ENCODE measurements at regions not wholly inside any gene's neighbourhood (a gene's known extent, or its start where the extent isn't known, plus 50 kb on each side); places are given as distances from the start of the nearest gene placed in this dataset.

- Mint-ChIP-seq H3K4me3 (no peak overlapping the region), H3K27ac (no peak overlapping the region), H3K36me3 (no peaks in the 10 kb centered on the region), H3K9me3 (peaks cover 0 to 4% (median 0%) of the 10 kb centered on the region in 8 donors), H3K27me3 (peaks cover 0 to 2% of the 10 kb centered on the region in 2 donors), H3K4me1 (peaks cover 19 to 44% (median 30%) of the 10 kb centered on the region in 4 donors)
- Histone ChIP-seq H3K9me3 (ENCODE audit: control insufficient read depth in 1 of 2, low read length in 2 of 2) (no peaks in the 10 kb centered on the region), H3K27ac (ENCODE audit: low read depth, low read length) (no peak overlapping the region), H3K4me1 (ENCODE audit: insufficient read depth, low read length) (peaks cover 28% of the 10 kb centered on the region), H3K4me3 (ENCODE audit: low read length in 2 of 2) (no peak overlapping the region), H3K27me3 (ENCODE audit: insufficient read depth, low read length) (no peaks in the 10 kb centered on the region), H3K36me3 (ENCODE audit: insufficient read depth, low read length) (no peaks in the 10 kb centered on the region)
- intact Hi-C loops (cut with micrococcal nuclease) = no loop called here
- DNase-seq = peak in 1 of 5 donors; percentile 5
- CTCF ChIA-PET (ENCODE audit: partially characterized antibody) = no interaction called here
- POLR2A ChIA-PET (ENCODE audit: partially characterized antibody) = interaction anchor here (1.5 kb wide), 1 partner anchor 10 kb away, joined by 6 read pairs; no protein-coding TSS in a partner anchor
Observed at GRCh38 chr2:36235882-36236281, 119.7 kb upstream of the CRIM1 start.

DNA sequence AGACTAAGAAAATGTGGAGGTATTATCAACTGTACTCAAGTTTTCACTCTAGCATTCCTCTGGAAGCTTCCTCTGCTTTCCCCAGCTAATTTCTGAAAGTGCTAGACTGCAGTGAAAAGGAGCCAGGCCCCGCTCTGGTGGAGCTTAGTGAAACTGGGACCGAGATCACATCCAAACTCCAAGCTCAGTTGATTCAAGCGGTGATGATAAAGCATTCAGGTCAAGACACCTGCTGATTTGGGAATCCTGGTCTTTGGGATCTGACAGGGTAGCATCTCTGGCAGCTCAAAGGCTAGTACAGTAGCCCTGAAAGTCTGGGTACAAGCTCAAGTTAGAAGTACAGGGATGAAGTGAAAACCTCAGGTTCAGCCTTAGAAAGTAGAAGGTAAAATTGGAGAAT, 120.2 kb upstream of the CRIM1 start:
- no peaks in the 10 kb centered on the region for H3K36me3 Mint-ChIP-seq
- H3K27ac Mint-ChIP-seq = no peak overlapping the region
- Histone ChIP-seq H3K27me3 (ENCODE audit: insufficient read depth, low read length) (no peaks in the 10 kb centered on the region), H3K27ac (ENCODE audit: low read depth, low read length) (no peak overlapping the region), H3K36me3 (ENCODE audit: insufficient read depth, low read length) (no peaks in the 10 kb centered on the region), H3K4me1 (ENCODE audit: insufficient read depth, low read length) (peaks cover 23% of the 10 kb centered on the region), H3K4me3 (ENCODE audit: low read length in 2 of 2) (no peak overlapping the region), H3K9me3 (ENCODE audit: control insufficient read depth in 1 of 2, low read length in 2 of 2) (no peaks in the 10 kb centered on the region)
- peaks cover 0 to 2% of the 10 kb centered on the region in 2 donors for H3K27me3 Mint-ChIP-seq
- no peak for DNase-seq
- H3K4me3 Mint-ChIP-seq = no peak overlapping the region
- intact Hi-C loops (cut with micrococcal nuclease) = no loop called here
- H3K9me3 Mint-ChIP-seq = peaks cover 0 to 4% (median 0%) of the 10 kb centered on the region in 8 donors
- H3K4me1 Mint-ChIP-seq = peaks cover 16 to 39% (median 26%) of the 10 kb centered on the region in 4 donors
- CTCF ChIA-PET (ENCODE audit: partially characterized antibody) = no interaction called here
- POLR2A ChIA-PET (ENCODE audit: partially characterized antibody) = interaction anchor here (1.5 kb wide), 1 partner anchor 11 kb away, joined by 6 read pairs; no protein-coding TSS in a partner anchor

GRCh38 chr2:36223259-36223658, 132.3 kb upstream of the CRIM1 start:
- H3K36me3 ChIP-seq (ENCODE audit: insufficient read depth, low read length) = no peaks in the 10 kb centered on the region
- Mint-ChIP-seq H3K9me3 (peaks cover 0 to 4% (median 0%) of the 10 kb centered on the region in 8 donors), H3K4me3 (no peak overlapping the region), H3K27ac (no peak overlapping the region), H3K4me1 (no peaks in the 10 kb centered on the region), H3K27me3 (peaks cover 0 to 5% of the 10 kb centered on the region in 2 donors), H3K36me3 (no peaks in the 10 kb centered on the region)
- no peaks in the 10 kb centered on the region for H3K27me3 ChIP-seq (ENCODE audit: insufficient read depth, low read length)
- no peak overlapping the region for H3K27ac ChIP-seq (ENCODE audit: low read depth, low read length)
- no peak overlapping the region for H3K4me3 ChIP-seq (ENCODE audit: low read length in 2 of 2)
- no peak for DNase-seq
- intact Hi-C loops (cut with micrococcal nuclease) = no loop called here
- H3K4me1 ChIP-seq (ENCODE audit: insufficient read depth, low read length) = no peaks in the 10 kb centered on the region
- CTCF ChIA-PET (ENCODE audit: partially characterized antibody) = no interaction called here
- POLR2A ChIA-PET (ENCODE audit: partially characterized antibody) = no interaction called here
- H3K9me3 ChIP-seq (ENCODE audit: control insufficient read depth in 1 of 2, low read length in 2 of 2) = no peaks in the 10 kb centered on the region

DNA sequence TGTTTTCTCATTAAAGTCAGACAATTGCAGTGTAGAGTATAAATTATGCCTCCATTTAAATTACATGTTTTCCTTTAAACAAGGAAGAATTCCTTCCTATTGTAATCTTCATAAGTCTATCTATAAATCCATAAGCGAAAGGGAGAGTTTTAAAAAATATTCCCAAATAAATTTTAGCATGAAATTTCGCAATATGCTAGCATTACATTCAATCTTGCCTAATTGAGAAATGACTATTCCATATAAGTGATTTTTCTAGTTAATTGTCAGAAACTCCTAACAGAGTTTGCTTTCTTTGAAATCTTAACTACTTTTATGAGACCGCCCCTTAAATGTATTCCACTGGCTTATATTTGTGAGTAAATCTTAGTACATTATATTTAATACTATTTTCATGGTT, 133.1 kb upstream of the CRIM1 start:
- ChIA-PET POLR2A (ENCODE audit: partially characterized antibody) (no interaction called here), CTCF (ENCODE audit: partially characterized antibody) (no interaction called here)
- DNase-seq = no peak
- Histone ChIP-seq H3K27ac (ENCODE audit: low read depth, low read length) (no peak overlapping the region), H3K4me3 (ENCODE audit: low read length in 2 of 2) (no peak overlapping the region), H3K9me3 (ENCODE audit: control insufficient read depth in 1 of 2, low read length in 2 of 2) (no peaks in the 10 kb centered on the region), H3K27me3 (ENCODE audit: insufficient read depth, low read length) (no peaks in the 10 kb centered on the region), H3K4me1 (ENCODE audit: insufficient read depth, low read length) (no peaks in the 10 kb centered on the region), H3K36me3 (ENCODE audit: insufficient read depth, low read length) (no peaks in the 10 kb centered on the region)
- Mint-ChIP-seq H3K27me3 (peaks cover 0 to 5% of the 10 kb centered on the region in 2 donors), H3K4me1 (no peaks in the 10 kb centered on the region), H3K9me3 (peaks cover 0 to 4% (median 0%) of the 10 kb centered on the region in 8 donors), H3K4me3 (no peak overlapping the region), H3K27ac (no peak overlapping the region), H3K36me3 (no peaks in the 10 kb centered on the region)
- intact Hi-C loops (cut with micrococcal nuclease) = no loop called here

DNA sequence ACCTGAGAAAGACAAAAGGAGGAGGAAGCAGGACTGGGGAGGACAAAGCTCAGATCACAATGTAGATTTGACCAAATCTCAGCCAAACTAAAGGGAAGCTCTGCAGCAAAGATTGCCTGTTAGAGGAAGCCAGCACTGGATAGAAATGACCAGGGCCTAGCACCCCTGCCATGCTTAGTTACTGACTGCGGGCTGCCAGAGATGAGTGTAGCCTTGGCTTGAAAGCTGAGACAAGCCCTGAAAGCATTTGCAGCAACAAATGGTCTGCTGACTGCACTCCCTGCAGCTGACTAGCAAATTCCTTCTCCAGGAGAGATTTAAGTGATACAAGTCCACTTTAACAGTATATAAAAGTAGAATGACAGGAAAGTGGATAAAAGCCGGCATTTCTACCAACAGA, 140.9 kb upstream of the CRIM1 start:
- H3K9me3 Mint-ChIP-seq = peaks cover 0 to 6% (median 3%) of the 10 kb centered on the region in 8 donors
- H3K9me3 ChIP-seq (ENCODE audit: control insufficient read depth in 1 of 2, low read length in 2 of 2) = no peaks in the 10 kb centered on the region
- H3K4me1 ChIP-seq (ENCODE audit: insufficient read depth, low read length) = no peaks in the 10 kb centered on the region
- no peak overlapping the region for H3K27ac Mint-ChIP-seq
- no peak for DNase-seq
- no peaks in the 10 kb centered on the region for H3K4me1 Mint-ChIP-seq
- H3K36me3 ChIP-seq (ENCODE audit: insufficient read depth, low read length) = no peaks in the 10 kb centered on the region
- no peak overlapping the region for H3K27ac ChIP-seq (ENCODE audit: low read depth, low read length)
- ChIA-PET POLR2A (ENCODE audit: partially characterized antibody) (no interaction called here), CTCF (ENCODE audit: partially characterized antibody) (no interaction called here)
- H3K4me3 ChIP-seq (ENCODE audit: low read length in 2 of 2) = no peak overlapping the region
- no peaks in the 10 kb centered on the region for H3K27me3 ChIP-seq (ENCODE audit: insufficient read depth, low read length)
- intact Hi-C loops (cut with micrococcal nuclease) = no loop called here
- H3K4me3 Mint-ChIP-seq = no peak overlapping the region
- peaks cover 0 to 1% of the 10 kb centered on the region in 2 donors for H3K27me3 Mint-ChIP-seq
- H3K36me3 Mint-ChIP-seq = no peaks in the 10 kb centered on the region

- Mint-ChIP-seq H3K27me3 (peaks cover 0 to 6% of the 10 kb centered on the region in 2 donors), H3K27ac (no peak overlapping the region), H3K4me1 (no peaks in the 10 kb centered on the region), H3K36me3 (peaks cover 0 to 7% of the 10 kb centered on the region in 2 donors), H3K9me3 (peaks cover 0 to 30% (median 15%) of the 10 kb centered on the region in 8 donors), H3K4me3 (no peak overlapping the region)
- H3K27ac ChIP-seq (ENCODE audit: low read depth, low read length) = no peak overlapping the region
- intact Hi-C loops (cut with micrococcal nuclease) = no loop called here
- no peaks in the 10 kb centered on the region for H3K27me3 ChIP-seq (ENCODE audit: insufficient read depth, low read length)
- DNase-seq = no peak
- POLR2A ChIA-PET (ENCODE audit: partially characterized antibody) = no interaction called here
- no peaks in the 10 kb centered on the region for H3K36me3 ChIP-seq (ENCODE audit: insufficient read depth, low read length)
- H3K4me1 ChIP-seq (ENCODE audit: insufficient read depth, low read length) = no peaks in the 10 kb centered on the region
- CTCF ChIA-PET (ENCODE audit: partially characterized antibody) = no interaction called here
- no peak overlapping the region for H3K4me3 ChIP-seq (ENCODE audit: low read length in 2 of 2)
- H3K9me3 ChIP-seq (ENCODE audit: control insufficient read depth in 1 of 2, low read length in 2 of 2) = no peaks in the 10 kb centered on the region
Observed at GRCh38 chr2:36203366-36203765, 152.2 kb upstream of the CRIM1 start.

DNA sequence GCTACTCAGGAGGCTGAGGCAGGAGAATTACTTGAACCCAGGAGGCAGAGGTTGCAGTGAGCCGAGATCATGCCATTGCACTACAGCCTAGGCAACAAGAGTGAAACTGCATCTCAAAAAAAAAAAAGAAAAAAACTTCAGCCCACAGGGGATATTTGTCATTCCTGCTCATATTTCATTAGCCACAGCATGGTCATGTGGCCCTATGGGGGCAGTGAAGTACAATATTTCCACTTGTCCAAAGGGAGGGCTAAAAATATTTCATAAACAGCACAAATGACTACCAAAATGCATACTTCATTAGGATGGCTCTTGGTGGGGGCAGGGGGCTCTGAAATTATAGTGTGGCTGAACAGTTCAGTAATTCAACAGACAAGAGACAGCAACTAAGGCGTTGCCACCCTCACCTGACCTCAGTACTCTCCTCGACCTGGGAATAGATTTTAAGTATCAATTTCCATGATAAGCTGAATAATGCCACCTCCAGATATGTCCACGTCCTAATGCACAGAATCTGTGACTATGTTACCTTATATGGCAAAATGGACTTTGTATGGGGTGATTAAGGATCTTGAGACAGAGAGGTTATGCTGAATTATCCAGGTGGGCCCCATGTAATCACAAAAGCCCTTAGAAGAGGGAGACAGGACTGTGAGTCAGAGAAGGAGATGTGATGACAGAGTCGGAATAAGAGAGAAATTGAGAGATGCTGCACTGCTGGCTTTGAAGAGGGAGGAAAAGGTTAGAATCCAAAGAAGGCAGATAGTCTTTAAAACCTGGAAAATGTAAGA, 158.2 kb upstream of the CRIM1 start:
- ChIA-PET POLR2A (ENCODE audit: partially characterized antibody) (no interaction called here), CTCF (ENCODE audit: partially characterized antibody) (no interaction called here)
- Mint-ChIP-seq H3K27me3 (peaks cover 0 to 4% of the 10 kb centered on the region in 2 donors), H3K4me1 (no peaks in the 10 kb centered on the region), H3K9me3 (peaks cover 0 to 25% (median 14%) of the 10 kb centered on the region in 8 donors), H3K4me3 (no peak overlapping the region), H3K27ac (no peak overlapping the region), H3K36me3 (peaks cover 0 to 7% of the 10 kb centered on the region in 2 donors)
- H3K27ac ChIP-seq (ENCODE audit: low read depth, low read length) = no peak overlapping the region
- no peak overlapping the region for H3K4me3 ChIP-seq (ENCODE audit: low read length in 2 of 2)
- H3K36me3 ChIP-seq (ENCODE audit: insufficient read depth, low read length) = no peaks in the 10 kb centered on the region
- no peaks in the 10 kb centered on the region for H3K27me3 ChIP-seq (ENCODE audit: insufficient read depth, low read length)
- no peaks in the 10 kb centered on the region for H3K4me1 ChIP-seq (ENCODE audit: insufficient read depth, low read length)
- intact Hi-C loops (cut with micrococcal nuclease) = no loop called here
- no peak for DNase-seq
- H3K9me3 ChIP-seq (ENCODE audit: control insufficient read depth in 1 of 2, low read length in 2 of 2) = no peaks in the 10 kb centered on the region

All from CD4-positive, alpha-beta memory T cell (primary cell).